Ecto neural progenitor cell (in vitro differentiated cells): ENCODE measurements at regions not wholly inside any gene's neighbourhood (a gene's known extent, or its start where the extent isn't known, plus 50 kb on each side); places are given as distances from the start of the nearest gene placed in this dataset.

Source experiments
- DNase-seq: peaks from one replicate; pipeline ENCODE4 v3.0.0-alpha.2; 2018; ENCODE audit warnings: low spot score

GRCh38 chr4:175871774-175872405 is 59.8 kb upstream of the GPM6A start:
- no peak for DNase-seq

DNA sequence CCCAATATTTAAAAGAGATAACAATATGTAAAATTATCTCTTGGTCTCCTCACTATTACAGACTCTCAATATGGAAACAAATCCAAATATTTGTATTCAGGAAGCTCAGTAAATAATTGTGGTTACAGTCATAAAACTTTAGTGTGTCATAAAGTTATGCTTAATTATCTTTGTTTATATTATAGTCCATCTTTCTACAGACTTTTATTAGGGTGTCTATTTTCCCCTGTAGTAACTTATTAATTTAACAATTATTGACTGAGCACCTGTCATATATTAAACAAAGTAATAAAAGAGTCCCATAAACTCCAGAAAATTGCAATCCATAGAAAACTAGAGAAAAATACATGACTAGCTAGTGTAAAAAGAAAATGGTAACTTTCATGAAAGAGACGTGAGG is 61.6 kb upstream of the GPM6A start:
- DNase-seq = no peak

DNA sequence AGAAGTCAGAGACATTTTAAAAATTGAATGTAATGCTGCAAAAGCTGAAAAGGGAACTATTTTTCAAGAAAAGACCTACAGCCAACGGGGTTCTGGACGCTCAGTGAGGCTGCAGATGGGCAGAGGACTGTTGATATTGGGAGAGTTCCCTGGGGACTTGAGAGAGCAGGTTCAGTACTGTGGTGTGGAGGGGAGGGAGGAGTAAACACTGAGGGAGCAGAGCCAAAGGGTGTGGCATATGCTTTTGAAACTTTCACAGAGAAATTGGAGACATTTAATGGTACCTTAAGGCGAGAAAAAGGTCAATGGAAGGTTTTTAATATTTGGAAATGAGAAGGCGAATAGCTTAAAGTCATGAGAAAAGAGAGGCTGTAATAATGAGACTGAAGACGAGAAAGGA is 62.2 kb upstream of the GPM6A start:
- no peak for DNase-seq

- DNase-seq = no peak
These were observed 64.1 kb upstream of the GPM6A start for GRCh38 chr4:175875993-175876771.

DNA sequence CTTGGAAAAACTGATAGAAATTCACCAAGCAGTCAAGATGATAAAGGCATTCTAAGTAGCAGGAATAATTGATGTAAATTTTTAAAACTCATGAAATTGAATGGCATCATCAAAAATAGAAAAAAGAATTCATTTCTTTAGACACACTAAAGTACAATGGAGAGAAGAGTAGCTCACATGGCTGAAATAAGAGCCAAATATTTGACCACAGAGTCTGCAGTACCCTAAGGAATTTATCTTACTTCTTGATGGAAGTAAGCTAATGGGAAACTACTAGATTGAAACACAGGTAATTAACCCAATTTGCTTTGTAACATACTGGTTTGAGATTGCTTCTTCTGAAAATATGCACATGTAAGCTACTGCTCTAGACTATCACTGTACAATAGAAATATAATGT is 70.8 kb upstream of the GPM6A start:
- DNase-seq = no peak

DNA sequence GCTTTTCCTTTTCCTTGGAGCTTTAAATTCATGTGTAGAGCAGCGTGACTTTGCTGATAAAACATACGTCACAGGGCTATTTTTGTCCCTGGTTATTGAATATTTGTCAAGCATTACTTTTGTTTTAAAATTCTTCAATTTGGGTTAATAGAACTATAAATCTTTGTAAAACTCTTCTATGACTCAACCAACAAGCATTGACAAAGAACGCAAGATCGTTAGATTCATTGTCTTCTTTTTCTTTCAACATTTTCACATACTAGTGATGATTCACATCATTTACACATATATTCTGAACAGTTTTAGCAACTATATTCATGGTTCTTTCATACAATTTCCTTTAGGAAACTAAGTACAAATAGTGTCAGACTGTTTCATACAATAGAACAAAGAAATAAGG is 72.0 kb upstream of the GPM6A start:
- DNase-seq = no peak

DNA sequence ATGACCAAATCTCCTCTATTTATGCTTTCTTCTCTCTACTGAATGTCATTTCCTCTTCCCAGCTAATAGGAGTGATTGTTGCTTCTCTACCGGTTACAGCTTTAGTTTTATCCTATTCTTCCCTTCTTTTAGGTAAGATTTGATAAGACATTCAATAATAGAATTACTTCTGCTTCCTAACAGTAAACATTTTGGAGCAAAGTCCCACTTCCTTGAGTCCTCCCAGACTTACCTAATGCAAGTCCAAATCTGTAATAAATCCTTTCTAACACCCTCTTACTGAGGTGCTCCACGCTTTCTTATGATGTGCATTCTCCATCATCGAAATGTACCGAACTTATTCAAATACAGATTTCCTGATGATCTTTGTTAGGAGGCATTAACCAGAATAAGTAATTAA is 79.2 kb upstream of the GPM6A start:
- DNase-seq = no peak

DNA sequence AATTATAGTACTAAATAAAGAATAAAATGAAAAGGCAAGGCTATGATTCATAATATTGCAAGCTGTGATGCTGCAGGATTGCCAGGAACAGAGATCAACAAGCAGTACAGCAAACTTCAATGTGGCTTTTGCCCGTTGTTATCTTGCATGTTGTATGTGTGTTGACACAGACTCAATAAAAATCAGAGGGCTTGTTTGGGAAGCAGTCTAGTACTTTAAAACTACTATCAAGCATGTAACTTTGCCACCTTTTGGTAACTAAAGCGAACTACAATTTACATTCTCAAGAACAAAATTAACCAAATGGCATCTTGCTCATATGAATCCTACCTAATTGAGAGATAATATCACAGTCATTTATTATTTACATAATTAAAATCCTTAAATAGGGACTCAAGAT is 79.8 kb upstream of the GPM6A start:
- no peak for DNase-seq

- DNase-seq = no peak
These were observed 93.9 kb upstream of the GPM6A start for GRCh38 chr4:175905925-175906324.

GRCh38 chr4:175906384-175906783 is 94.3 kb upstream of the GPM6A start:
- no peak for DNase-seq

GRCh38 chr4:175910700-175911099 is 98.6 kb upstream of the GPM6A start:
- no peak for DNase-seq

DNA sequence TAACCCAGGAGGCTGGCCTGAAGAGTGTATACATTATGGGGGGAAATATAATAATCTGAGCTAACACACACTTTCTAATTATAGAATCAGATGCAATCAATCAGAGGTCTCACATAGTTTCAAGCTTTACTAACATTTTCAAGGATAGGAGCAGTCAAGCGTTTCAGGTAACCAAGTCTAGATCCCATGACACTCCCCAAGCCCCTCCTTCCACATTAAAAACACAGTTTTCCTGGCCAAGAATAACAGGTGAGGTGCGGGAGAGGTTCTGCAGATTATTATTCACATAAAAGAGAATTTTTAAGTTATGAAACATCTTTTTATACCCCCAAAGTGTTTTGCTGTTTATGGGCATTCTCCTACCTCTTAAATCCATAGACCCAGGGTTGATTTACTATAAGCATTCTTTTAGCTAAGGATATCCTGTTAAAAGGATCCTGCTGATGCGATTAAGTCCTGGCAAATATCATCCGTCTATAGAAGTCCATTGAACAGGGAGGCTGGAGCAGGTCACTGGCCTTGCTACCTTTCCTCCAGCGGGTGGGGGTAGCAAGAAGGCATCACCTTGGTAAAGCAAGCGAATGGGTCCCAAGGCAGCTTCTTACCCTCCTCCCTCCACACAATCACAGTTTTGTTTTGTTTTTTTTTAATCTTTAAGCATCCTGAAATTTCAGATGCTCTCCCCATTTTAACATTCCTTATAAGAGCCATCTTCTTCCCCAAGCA is 104.7 kb upstream of the GPM6A start:
- no peak for DNase-seq

- DNase-seq = no peak
These were observed 115.1 kb upstream of the GPM6A start for GRCh38 chr4:175927121-175927520.

DNA sequence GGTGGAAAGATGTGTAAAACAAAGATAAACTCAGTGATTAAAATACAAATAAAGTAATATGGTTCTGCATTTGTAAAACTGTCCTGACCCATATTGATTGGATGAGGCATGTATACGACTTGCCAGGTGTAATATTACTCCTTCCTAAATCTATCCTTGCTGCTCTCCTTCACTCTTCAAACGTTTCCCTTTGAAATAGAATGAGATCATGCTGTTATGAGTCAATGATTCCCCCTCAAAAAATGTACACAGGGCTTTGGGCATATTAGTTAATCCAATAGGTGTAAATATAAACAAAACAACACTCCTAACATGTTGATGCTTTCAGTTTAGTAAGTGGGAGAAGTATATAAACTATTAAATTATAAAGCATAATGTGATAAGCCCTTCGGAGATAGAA is 117.4 kb upstream of the GPM6A start:
- no peak for DNase-seq

DNA sequence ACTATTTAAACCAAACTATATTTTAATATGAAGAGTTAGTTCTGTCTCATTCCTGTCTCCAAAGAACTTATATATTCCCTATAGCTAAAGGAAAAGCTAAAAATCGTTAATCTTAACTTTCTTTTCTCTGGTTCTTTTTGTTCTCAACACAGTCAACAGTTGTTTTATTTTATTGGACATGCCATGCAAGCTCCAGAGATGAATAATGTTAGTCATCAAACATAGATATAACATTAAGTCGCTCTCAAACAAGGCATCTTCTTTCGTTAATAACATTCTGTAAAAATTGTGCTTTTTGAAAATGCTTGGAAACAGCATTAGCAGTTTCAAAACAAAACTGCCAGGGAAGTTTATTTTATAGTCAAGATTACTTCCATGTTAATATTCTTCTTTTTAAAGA is 117.9 kb upstream of the GPM6A start:
- DNase-seq = no peak

DNA sequence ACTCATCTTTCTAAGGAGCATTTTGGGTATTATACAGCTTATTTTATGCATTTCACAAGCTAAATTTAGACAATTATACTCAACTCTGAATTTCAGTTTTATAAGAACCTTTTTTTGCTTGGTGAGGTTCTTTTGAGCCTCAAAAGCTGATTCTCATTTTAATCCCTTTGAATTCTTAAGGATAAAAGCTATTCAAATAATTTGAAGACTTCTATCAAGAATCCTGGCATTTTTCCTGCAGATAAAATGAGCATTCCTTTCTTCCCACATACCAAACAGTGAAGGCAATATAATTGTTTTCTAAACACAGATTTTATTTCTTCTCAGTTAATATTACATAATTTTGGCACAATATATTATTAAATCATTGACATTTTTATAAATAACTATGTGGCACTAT is 118.4 kb upstream of the GPM6A start:
- no peak for DNase-seq

DNA sequence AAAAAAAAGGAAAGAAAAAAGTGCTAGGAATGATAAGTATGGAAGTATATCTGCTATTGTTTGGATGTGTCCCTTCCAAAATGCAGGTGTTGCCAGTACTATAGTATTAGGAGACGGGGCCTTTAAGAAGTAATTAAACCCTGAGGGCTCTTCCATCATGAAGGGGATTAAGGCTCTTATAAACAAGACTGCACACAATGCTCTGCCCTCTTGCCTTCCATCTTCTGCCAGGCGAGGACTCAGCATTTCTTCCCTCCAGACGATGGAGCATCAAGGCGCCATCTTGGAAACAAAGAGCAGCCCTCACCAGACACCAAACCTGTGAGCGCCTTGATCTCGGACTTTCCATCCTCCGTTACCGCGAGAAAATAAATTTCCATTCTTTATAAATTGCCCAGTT is 120.1 kb upstream of the GPM6A start:
- DNase-seq = no peak

- DNase-seq = no peak
These were observed 122.4 kb upstream of the GPM6A start for GRCh38 chr4:175934506-175934905.

GRCh38 chr4:175935016-175935661 is 123.1 kb upstream of the GPM6A start:
- DNase-seq = no peak

- no peak for DNase-seq
These were observed 121.3 kb upstream of the WDR17 start for GRCh38 chr4:175944126-175944910.

DNA sequence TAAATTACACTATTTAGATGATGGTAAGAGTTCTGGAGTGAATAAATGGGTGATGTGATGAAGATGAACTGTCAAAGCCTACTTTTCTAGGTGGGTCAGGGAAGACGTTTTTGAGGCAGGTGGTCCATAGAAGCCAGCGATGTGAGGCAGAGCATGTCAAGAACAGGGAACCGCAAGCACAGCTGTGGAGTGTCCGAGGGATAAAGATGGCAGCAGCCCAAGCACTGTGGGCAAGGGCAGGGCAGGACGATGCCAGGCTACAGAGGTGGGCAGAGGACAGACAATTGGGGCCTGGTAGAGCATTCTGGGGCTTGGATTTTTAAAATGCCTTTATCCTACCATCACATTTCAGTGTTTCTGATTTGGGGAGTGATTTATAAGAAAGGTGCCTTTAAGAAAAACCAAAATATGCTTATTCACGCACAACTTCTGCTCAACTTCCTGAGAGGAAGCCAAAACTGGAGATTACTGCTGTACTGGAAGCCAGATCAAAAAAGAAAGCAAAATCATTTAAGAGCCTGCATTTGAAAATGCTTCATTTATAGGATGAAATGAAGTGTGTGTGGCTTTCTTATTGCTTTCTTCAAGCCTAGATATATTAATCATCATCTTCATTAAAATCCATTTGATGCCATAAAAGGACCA is 119.0 kb upstream of the WDR17 start:
- no peak for DNase-seq
